SH-SY5Y (cell line): ENCODE measurements at regions not wholly inside any gene's neighbourhood (a gene's known extent, or its start where the extent isn't known, plus 50 kb on each side); places are given as distances from the start of the nearest gene placed in this dataset.

Experiments used
- GATA2 ChIP-seq: IDR thresholded peaks from 2 replicates; pipeline ENCODE4 v1.6.1; 2011; ENCODE audit warnings: mild to moderate bottlenecking, low read depth, low read length
- GATA3 ChIP-seq: IDR thresholded peaks from 2 replicates; pipeline ENCODE4 v1.6.1; 2011; ENCODE audit warnings: low read depth, mild to moderate bottlenecking, low read length, moderate library complexity

GRCh38 chr1:228870041-228870713, 134.9 kb downstream of the RHOU start:
- TF ChIP-seq GATA2 (no peak), GATA3 (no peak)
